ENCODE measurements at regions not wholly inside any gene's neighbourhood (a gene's known extent, or its start where the extent isn't known, plus 50 kb on each side); places are given as distances from the start of the nearest gene placed in this dataset.

DNA sequence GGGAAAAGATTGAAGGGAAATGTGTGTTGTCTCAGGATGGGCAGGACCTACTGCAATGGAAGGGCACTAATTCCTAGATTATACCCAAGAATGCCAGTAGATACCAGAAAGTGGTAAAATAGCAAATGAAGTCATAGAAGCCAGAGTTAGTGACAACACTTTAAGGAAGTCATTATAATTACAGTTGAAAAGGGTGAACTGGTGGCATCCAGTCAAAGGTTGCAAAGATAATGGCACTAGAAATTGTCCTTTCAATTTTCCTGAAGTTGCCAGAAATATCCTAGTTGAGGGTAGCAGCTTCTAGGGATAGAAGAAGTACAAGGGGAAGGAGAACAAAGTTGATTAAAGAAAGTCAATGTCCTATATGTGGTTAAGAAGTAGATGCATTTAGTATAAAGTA lies 68.8 kb upstream of the GLS start:
- TF ChIP-seq CTCF (tag by site-specific recombination; IDR thresholded peaks at IDR 0.05) (no peak), MZF1 (tag by site-specific recombination; IDR thresholded peaks at IDR 0.05; ENCODE audit: borderline replicate concordance) (no peak), SCRT1 (tag by site-specific recombination; IDR thresholded peaks at IDR 0.05; ENCODE audit: borderline replicate concordance) (no peak), ZNF707 (tag by site-specific recombination; IDR thresholded peaks at IDR 0.05) (no peak), ZNF132 (tag by site-specific recombination; IDR thresholded peaks at IDR 0.05; ENCODE audit: borderline replicate concordance) (no peak), ZNF549 (tag by site-specific recombination; IDR thresholded peaks at IDR 0.05) (no peak), SP2 (tag by site-specific recombination; IDR thresholded peaks at IDR 0.05) (no peak), PRDM1 (tag by site-specific recombination; IDR thresholded peaks at IDR 0.05) (no peak), ZNF518A (tag by site-specific recombination; conservative IDR thresholded peaks at IDR 0.05; ENCODE audit: low read depth) (no peak)
- TF ChIP-seq, protein P1, sequence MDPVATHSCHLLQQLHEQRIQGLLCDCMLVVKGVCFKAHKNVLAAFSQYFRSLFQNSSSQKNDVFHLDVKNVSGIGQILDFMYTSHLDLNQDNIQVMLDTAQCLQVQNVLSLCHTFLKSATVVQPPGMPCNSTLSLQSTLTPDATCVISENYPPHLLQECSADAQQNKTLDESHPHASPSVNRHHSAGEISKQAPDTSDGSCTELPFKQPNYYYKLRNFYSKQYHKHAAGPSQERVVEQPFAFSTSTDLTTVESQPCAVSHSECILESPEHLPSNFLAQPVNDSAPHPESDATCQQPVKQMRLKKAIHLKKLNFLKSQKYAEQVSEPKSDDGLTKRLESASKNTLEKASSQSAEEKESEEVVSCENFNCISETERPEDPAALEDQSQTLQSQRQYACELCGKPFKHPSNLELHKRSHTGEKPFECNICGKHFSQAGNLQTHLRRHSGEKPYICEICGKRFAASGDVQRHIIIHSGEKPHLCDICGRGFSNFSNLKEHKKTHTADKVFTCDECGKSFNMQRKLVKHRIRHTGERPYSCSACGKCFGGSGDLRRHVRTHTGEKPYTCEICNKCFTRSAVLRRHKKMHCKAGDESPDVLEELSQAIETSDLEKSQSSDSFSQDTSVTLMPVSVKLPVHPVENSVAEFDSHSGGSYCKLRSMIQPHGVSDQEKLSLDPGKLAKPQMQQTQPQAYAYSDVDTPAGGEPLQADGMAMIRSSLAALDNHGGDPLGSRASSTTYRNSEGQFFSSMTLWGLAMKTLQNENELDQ (tag by site-specific recombination; IDR thresholded peaks at IDR 0.05; ENCODE audit: low read depth), result no peak
- TF ChIP-seq, protein P2, sequence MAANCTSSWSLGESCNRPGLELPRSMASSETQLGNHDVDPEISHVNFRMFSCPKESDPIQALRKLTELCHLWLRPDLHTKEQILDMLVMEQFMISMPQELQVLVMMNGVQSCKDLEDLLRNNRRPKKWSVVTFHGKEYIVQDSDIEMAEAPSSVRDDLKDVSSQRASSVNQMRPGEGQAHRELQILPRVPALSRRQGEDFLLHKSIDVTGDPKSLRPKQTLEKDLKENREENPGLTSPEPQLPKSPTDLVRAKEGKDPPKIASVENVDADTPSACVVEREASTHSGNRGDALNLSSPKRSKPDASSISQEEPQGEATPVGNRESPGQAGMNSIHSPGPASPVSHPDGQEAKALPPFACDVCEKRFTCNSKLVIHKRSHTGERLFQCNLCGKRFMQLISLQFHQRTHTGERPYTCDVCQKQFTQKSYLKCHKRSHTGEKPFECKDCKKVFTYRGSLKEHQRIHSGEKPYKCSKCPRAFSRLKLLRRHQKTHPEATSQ (tag by site-specific recombination; IDR thresholded peaks at IDR 0.05), result no peak
